ENCODE measurements at regions not wholly inside any gene's neighbourhood (a gene's known extent, or its start where the extent isn't known, plus 50 kb on each side); places are given as distances from the start of the nearest gene placed in this dataset.

DNA sequence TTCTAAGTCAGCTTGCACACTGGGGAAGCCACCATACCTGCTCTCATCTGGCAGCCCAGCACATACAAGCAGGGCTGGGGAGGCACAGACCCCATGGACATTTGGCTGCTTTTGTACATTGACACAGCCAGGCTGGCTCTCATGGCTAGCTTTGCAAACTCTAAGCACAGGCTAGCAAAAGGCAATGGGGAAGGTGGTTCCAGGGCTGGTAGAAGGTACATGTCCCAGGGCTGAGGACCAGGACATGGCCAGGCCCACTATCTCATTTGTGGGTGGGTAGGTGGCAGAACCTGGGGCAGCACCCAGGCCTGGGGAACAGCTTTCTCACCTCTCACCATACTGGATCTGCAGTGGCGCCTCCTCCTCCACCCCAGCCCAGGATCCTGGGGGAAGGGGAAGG lies 90.9 kb downstream of the HS1BP3 start:
- DNase-seq (ENCODE audit: low spot score): no peak

GRCh38 chr2:20560891-20561636 lies 89.8 kb downstream of the HS1BP3 start:
- no peak for DNase-seq (ENCODE audit: low spot score)

- peak; percentile 85 for DNase-seq (ENCODE audit: low spot score)
Observed at GRCh38 chr2:20561637-20562454, 89.1 kb downstream of the HS1BP3 start.

- no peak for DNase-seq (ENCODE audit: low spot score)
Observed at GRCh38 chr2:20562540-20563225, 88.2 kb downstream of the HS1BP3 start.

GRCh38 chr2:20563251-20563650 lies 87.6 kb downstream of the HS1BP3 start:
- DNase-seq (ENCODE audit: low spot score): no peak

DNA sequence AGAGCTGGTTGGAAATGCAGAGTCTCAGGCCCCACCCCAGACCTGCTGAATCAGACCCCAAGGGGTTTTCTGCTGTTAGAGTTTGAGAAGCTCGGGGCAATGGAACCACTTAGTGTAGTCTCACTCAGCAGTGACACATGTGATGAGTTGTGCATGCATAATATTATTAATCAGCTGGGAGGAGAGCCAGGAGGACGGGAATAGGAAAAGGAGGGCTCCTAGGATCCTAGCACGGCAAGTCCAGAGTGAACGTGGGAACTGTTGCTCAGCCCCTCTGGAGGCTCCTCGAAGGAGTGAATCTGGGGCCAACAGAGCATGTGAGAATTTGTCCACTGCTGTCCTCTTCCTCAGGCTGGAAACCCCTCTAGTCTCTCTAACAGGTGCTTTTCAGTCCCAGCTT lies 87.1 kb downstream of the HS1BP3 start:
- DNase-seq (ENCODE audit: low spot score): peak; percentile 61

DNA sequence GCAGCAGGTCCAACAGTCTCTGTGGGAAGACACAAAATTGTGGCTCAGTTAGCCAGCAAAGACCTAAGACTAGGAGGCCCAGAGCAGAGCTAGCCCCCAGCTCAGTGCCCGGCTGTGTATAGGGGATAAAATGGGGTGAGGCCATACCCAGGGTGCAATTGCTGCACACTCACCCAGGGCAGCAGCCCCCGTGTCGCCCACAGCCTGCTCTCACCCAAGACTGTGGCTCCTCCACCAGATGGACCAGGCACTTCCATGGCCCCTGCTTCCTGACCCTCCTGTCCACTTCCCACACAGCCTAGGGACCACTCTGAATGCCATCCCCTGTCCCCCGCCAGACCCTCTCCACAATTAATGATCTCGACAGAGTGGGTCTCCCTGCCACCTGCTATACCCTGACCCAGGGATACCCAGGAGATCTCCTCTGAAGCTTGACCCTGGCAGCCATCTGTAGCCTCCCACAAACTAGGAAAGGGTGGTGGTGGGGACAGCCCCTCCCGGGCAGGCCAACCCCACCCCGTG lies 85.7 kb downstream of the HS1BP3 start:
- DNase-seq (ENCODE audit: low spot score): no peak

- DNase-seq (ENCODE audit: low spot score): peak; percentile 60
Observed at GRCh38 chr2:20565623-20566236, 85.2 kb downstream of the HS1BP3 start.

DNA sequence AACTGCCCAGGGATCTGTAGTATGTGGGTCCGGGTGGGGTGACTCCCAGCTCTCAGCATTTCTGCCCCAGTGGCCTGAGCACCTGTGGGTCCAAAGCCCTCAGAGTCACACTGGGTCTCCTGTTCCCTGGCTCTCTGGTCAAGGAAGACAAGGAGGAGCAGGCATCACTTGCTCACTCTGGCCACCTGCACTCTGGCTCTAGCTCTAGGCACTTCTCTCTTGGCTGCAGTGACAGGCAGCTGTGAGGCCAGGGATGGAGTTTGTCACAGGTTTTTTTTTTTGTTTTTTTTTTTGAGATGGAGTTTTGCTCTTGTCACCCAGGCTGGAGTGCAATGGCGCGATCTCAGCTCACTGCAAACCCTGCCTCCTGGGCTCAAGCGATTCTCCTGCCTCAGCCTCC lies 84.6 kb downstream of the HS1BP3 start:
- DNase-seq (ENCODE audit: low spot score): no peak

- DNase-seq (ENCODE audit: low spot score): no peak
Observed at GRCh38 chr2:20567159-20567925, 83.6 kb downstream of the HS1BP3 start.
